ENCODE measurements at regions not wholly inside any gene's neighbourhood (a gene's known extent, or its start where the extent isn't known, plus 50 kb on each side); places are given as distances from the start of the nearest gene placed in this dataset.
"Not testable (repeated sequence)": the region's sequence is repeated elsewhere in the genome, so short reads cannot be mapped to it uniquely, and the experiment has no call there.

GRCh38 chr14:84084056-84084630 lies 1445.8 kb upstream of the FLRT2 start:
- DNase-seq (ENCODE audit: low read depth), result no peak

DNA sequence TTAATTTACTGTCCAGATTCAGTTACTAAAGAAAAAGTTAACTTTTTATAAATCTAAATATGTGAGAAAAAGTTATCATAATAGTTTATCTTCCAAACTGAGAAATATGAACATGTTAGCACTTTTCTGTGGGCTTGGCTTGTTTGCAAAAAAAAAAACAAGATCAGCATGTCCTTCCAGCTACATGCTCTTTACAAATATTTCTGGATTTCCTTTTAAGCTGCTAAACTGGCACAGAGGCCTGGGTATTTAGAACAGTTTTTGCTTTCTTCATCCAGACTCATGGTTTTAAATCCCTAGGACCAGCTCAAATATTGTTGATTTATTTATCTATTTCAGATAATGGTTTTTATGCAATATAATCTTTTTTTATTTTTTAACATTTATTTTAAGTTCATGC lies 1444.5 kb upstream of the FLRT2 start:
- DNase-seq (ENCODE audit: low read depth), result no peak

- DNase-seq (ENCODE audit: low read depth), result no peak
Measured at GRCh38 chr14:84086714-84087113, 1443.2 kb upstream of the FLRT2 start.

GRCh38 chr14:84087986-84088531 lies 1441.9 kb upstream of the FLRT2 start:
- DNase-seq (ENCODE audit: low read depth), result no peak

- no peak for DNase-seq (ENCODE audit: low read depth)
Measured at GRCh38 chr14:84090837-84091236, 1439.1 kb upstream of the FLRT2 start.

DNA sequence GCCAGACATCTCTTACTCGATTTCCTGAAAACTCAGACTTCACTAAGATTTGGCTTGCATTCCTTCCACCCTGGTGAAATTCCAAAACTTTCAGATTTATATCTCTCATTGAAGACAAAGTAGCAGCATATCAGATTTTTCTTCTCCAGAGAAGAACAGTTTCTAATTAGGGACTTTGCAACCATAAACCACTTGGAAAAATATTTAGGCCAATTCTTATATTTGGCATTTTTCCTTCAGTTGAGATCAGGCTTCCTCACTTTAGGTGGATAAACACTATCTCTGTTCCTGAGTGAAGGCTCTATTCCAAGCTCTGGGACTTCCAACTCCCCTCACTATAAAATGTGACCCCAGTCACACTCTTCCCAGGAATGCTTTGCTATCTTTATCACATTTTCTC lies 1434.3 kb upstream of the FLRT2 start:
- DNase-seq (ENCODE audit: low read depth), result no peak

DNA sequence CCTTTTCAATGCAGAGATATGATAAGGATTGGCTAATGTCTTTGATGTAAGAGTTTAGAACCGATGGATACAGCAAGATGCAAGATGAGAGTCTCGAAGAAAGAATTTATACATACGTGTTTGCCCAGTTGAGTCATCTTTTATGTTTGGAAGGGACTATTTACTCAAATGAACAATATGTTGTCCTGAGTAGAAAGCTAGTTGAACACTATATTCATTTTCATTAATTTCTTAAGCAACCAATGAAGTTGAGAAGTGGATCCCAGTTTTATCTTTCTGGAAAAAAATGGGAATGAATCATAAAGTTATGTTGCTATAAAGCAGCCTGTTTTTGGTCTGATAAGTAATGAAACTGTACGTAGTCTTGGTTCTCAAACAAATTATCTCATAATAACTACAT lies 1431.7 kb upstream of the FLRT2 start:
- no peak for DNase-seq (ENCODE audit: low read depth)

GRCh38 chr14:84099560-84099959 lies 1430.4 kb upstream of the FLRT2 start:
- not testable (repeated sequence) for DNase-seq (ENCODE audit: low read depth)

GRCh38 chr14:84107835-84108343 lies 1422.1 kb upstream of the FLRT2 start:
- DNase-seq (ENCODE audit: low read depth), result no peak

- DNase-seq (ENCODE audit: low read depth), result no peak
Measured at GRCh38 chr14:84108746-84109457, 1421.0 kb upstream of the FLRT2 start.

DNA sequence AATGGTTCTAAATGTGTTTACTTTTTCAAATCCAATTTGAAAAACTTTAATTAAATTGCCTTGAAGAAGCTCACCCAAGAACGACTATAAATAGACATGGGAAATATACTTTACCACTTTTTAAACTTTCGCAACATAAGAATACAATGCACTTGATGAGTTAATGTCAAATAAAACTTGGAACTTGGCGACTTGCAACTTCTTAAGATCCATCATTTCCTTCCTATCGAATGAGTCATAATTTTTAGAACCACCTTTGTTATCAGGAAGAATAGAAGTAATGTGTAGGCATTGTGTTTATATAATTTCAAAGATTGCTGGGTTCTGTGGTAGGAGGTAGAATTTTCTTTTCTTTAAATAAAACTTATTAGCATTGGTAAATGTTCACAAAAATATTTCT lies 1417.4 kb upstream of the FLRT2 start:
- DNase-seq (ENCODE audit: low read depth), result no peak

- no peak for DNase-seq (ENCODE audit: low read depth)
Measured at GRCh38 chr14:84125676-84126075, 1404.3 kb upstream of the FLRT2 start.

DNA sequence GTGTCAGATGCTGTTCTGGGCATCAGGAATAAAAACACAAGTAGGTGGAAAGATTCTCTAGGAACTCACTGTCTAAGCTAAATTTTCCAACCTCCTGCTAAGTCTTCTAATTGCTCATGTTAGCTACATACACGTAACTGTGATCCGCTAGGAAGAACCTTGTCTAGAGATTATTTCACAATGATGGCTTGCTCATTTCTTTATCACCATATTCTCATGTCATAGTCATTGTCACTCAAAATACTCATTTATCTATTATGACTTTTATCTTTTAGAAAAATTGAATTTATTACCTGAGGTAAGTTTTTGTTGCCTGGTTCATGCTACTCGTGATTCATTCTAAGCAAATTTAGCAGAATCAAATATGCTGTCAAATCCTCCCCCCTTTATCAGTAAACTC lies 1402.4 kb upstream of the FLRT2 start:
- no peak for DNase-seq (ENCODE audit: low read depth)

- no peak for DNase-seq (ENCODE audit: low read depth)
Measured at GRCh38 chr14:84128050-84128449, 1401.9 kb upstream of the FLRT2 start.

GRCh38 chr14:84129007-84129406 lies 1400.9 kb upstream of the FLRT2 start:
- DNase-seq (ENCODE audit: low read depth), result no peak

DNA sequence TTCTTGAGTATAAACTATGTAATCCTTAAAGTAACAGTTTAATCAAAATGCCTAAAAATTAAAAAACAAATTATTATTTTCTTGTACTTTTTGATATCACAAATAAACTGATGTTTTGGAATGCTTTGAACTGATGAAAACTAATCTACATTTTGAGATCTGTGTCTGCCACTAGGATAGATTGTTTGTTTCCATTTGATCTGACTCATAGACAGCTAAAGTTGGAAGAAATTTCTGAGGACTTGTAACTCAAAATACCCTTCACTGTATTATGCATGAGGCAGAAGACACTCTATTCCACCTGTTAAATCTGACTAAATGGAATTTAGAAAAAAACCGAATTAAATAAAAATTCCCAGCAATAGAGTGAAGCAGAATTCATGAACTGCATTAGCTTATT lies 1400.0 kb upstream of the FLRT2 start:
- DNase-seq (ENCODE audit: low read depth), result no peak

DNA sequence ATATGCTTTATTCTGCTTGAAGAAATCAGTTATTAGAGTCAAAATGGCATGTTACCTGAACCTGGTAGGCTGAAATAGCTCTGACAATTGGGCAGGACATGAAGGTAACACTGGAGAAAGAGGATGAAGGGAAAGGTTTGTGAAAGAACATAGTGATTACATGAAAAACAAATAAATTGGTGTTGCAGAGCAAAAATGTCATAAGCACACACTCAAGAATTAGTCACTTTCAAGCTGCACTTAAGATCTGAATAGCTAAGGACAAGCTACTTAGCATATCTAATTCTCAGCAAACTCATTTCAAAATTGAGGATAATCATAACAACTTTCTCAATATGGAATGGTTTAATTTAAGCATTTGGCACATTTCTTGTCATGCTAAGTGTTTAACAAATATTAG lies 1398.0 kb upstream of the FLRT2 start:
- DNase-seq (ENCODE audit: low read depth), result no peak

DNA sequence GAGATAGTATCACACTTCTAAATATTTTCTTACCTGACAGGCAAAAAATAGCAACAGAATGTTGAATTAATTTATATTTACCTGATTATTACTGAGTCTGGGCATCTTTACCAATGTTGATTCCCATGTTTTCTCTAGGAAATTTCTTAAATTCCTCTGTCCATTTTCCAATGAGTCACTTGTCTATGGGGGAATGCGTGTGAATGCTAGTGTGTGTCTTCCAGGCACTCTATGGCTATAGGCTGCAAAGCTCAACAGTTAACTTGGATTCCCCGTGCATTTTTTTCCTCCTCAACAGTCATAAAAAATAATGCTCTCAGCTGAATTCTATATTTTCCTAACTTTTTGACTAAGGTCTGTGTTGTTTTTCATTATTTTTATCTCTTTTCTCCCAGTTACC lies 1385.8 kb upstream of the FLRT2 start:
- no peak for DNase-seq (ENCODE audit: low read depth)

- no peak for DNase-seq (ENCODE audit: low read depth)
Measured at GRCh38 chr14:84152452-84152851, 1377.5 kb upstream of the FLRT2 start.

GRCh38 chr14:84162633-84163032 lies 1367.3 kb upstream of the FLRT2 start:
- DNase-seq (ENCODE audit: low read depth), result no peak

- DNase-seq (ENCODE audit: low read depth), result no peak
Measured at GRCh38 chr14:84167026-84167425, 1362.9 kb upstream of the FLRT2 start.

DNA sequence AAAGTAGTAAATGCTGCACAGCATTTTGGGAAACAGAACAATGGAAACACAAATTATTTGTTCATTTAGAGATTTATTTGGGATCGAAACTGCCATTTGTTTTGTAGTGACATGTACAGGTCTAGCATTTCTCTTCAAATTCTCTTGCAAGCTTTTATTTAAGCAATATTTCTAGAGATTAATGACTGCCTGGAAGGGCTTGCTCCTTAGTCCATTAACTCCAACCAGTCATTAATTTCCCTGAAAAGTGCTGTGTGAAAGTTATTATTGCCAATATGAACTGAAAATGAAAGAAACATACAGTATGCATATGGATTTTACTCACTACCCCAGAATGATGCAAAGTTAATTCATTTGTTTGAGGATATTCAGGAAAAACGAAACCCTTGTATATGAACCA lies 1349.6 kb upstream of the FLRT2 start:
- DNase-seq (ENCODE audit: low read depth), result no peak

DNA sequence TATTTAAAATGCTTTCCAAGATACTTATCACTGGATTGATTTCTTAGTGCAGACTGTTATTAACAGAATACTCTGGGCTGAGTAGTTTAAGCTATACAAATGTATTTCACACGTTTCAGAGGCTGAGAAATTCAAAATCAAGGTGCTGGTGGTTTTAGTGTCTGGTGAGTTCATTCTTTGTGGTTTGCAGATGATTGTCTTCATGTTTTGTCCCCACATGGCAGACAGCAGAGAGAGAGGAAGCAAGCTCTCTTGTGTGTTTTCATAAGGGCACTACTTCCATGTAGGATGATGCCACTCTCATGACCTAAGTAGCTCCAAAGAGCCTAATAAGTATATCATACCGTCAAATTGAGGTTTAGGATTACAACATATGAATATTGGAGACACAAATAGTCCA lies 1348.9 kb upstream of the FLRT2 start:
- no peak for DNase-seq (ENCODE audit: low read depth)

GRCh38 chr14:84195514-84195913 lies 1334.4 kb upstream of the FLRT2 start:
- DNase-seq (ENCODE audit: low read depth), result no peak
